ENCODE measurements at regions not wholly inside any gene's neighbourhood (a gene's known extent, or its start where the extent isn't known, plus 50 kb on each side); places are given as distances from the start of the nearest gene placed in this dataset.

GRCh38 chr15:37165395-37165794, 65.0 kb upstream of the MEIS2 start:
- Histone ChIP-seq H3K27ac (no peak overlapping the region), H3K27me3 (no peaks in the 10 kb centered on the region), H3K9me3 (no peaks in the 10 kb centered on the region), H3K36me3 (no peaks in the 10 kb centered on the region), H3K4me3 (no peak overlapping the region), H3K4me1 (no peaks in the 10 kb centered on the region)
- TF ChIP-seq POLR2AphosphoS5 (IDR thresholded peaks at IDR 0.05) (no peak), POLR2A (IDR thresholded peaks at IDR 0.05) (no peak), EP300 (IDR thresholded peaks at IDR 0.05; ENCODE audit: low read depth) (no peak)
- TF ChIP-seq, protein P1, sequence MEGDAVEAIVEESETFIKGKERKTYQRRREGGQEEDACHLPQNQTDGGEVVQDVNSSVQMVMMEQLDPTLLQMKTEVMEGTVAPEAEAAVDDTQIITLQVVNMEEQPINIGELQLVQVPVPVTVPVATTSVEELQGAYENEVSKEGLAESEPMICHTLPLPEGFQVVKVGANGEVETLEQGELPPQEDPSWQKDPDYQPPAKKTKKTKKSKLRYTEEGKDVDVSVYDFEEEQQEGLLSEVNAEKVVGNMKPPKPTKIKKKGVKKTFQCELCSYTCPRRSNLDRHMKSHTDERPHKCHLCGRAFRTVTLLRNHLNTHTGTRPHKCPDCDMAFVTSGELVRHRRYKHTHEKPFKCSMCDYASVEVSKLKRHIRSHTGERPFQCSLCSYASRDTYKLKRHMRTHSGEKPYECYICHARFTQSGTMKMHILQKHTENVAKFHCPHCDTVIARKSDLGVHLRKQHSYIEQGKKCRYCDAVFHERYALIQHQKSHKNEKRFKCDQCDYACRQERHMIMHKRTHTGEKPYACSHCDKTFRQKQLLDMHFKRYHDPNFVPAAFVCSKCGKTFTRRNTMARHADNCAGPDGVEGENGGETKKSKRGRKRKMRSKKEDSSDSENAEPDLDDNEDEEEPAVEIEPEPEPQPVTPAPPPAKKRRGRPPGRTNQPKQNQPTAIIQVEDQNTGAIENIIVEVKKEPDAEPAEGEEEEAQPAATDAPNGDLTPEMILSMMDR (IDR thresholded peaks at IDR 0.05), result no peak
- no peak for DNase-seq
- in situ Hi-C loops (cut with MboI; ENCODE audit: low pct_ligation_motif_present in 1 of 4, low pct_unique_long_range_greater_than_20kb in 1 of 4, low sequenced_read_pairs in 3 of 4), result no loop called here
- 81 to 87% methylated on average over 3 of the region's 3 CpGs for WGBS, 2 donors (ENCODE audit: low coverage in 1 of 2)
- intact Hi-C loops (cut with DNase I; ENCODE audit: low total_unique reads), result no loop called here

DNA sequence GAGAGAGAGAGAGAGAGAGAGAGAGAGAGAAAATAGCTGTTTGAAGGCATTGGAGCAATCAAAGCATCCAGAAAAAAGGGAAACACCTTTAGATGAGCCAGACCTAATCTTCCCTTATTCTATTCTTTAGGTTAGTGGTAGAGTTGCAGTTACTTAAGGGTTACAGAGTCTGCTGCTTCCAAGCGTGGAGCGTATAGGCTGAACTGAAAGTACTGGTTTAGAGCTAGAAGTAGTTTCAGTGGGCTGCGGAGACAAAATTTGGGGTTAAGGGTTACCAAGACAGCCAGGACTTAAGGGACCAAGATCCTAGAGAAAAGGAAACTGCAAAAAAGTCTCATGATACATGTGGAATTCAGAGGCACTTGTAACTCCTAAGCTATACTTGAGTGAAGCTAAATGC, 66.1 kb upstream of the MEIS2 start:
- DNase-seq, result no peak
- no peak overlapping the region for H3K27ac ChIP-seq
- H3K4me1 ChIP-seq, result no peaks in the 10 kb centered on the region
- in situ Hi-C loops (cut with MboI; ENCODE audit: low pct_ligation_motif_present in 1 of 4, low pct_unique_long_range_greater_than_20kb in 1 of 4, low sequenced_read_pairs in 3 of 4) (no loop called here), intact Hi-C loops (cut with DNase I; ENCODE audit: low total_unique reads) (no loop called here)
- no peak overlapping the region for H3K4me3 ChIP-seq
- H3K9me3 ChIP-seq, result no peaks in the 10 kb centered on the region
- 79 to 82% methylated on average over 3 of the region's 3 CpGs for WGBS, 2 donors (ENCODE audit: low coverage in 1 of 2)
- H3K27me3 ChIP-seq, result no peaks in the 10 kb centered on the region
- TF ChIP-seq POLR2A (IDR thresholded peaks at IDR 0.05) (no peak), POLR2AphosphoS5 (IDR thresholded peaks at IDR 0.05) (no peak), EP300 (IDR thresholded peaks at IDR 0.05; ENCODE audit: low read depth) (no peak)
- TF ChIP-seq, protein P1 (IDR thresholded peaks at IDR 0.05), result no peak
- H3K36me3 ChIP-seq, result no peaks in the 10 kb centered on the region

GRCh38 chr15:37181339-37181738, 81.0 kb upstream of the MEIS2 start:
- intact Hi-C loops (cut with DNase I; ENCODE audit: low total_unique reads), result no loop called here
- H3K36me3 ChIP-seq, result no peaks in the 10 kb centered on the region
- H3K4me1 ChIP-seq, result no peaks in the 10 kb centered on the region
- no peak for DNase-seq
- in situ Hi-C loops (cut with MboI; ENCODE audit: low pct_ligation_motif_present in 1 of 4, low pct_unique_long_range_greater_than_20kb in 1 of 4, low sequenced_read_pairs in 3 of 4), result no loop called here
- WGBS, 2 donors (ENCODE audit: low coverage in 1 of 2), result 61 to 69% methylated on average over 1 of the region's 1 CpG
- no peak overlapping the region for H3K27ac ChIP-seq
- H3K4me3 ChIP-seq, result no peak overlapping the region
- TF ChIP-seq POLR2A (IDR thresholded peaks at IDR 0.05) (no peak), EP300 (IDR thresholded peaks at IDR 0.05; ENCODE audit: low read depth) (no peak), POLR2AphosphoS5 (IDR thresholded peaks at IDR 0.05) (no peak)
- TF ChIP-seq, protein P1 (IDR thresholded peaks at IDR 0.05), result no peak
- H3K27me3 ChIP-seq, result no peaks in the 10 kb centered on the region
- peaks cover 0 to 10% of the 10 kb centered on the region in 2 donors for H3K9me3 ChIP-seq

DNA sequence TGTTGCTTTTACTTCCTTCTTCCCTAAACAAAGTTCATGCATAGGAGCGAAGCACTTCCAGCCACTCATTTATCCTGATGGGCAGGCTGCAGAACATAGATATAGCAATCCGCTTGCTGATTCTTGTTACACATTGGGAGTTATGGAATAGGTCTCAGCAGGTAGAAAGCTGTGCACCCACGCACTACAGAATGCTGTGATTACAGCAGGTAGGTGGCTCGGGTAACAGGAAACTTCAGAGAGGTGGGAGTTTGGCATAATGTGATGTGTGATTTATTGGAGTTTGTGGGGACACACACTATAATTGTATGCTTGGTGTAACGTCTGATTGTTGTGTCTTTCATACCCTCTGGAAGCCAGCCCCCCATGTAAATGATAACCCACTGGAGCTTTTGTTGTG, 99.2 kb upstream of the MEIS2 start:
- 50 to 60% methylated on average over 3 to 5 of the region's 5 CpGs for WGBS, 2 donors (ENCODE audit: low coverage in 1 of 2)
- in situ Hi-C loops (cut with MboI; ENCODE audit: low pct_ligation_motif_present in 1 of 4, low pct_unique_long_range_greater_than_20kb in 1 of 4, low sequenced_read_pairs in 3 of 4) (no loop called here), intact Hi-C loops (cut with DNase I; ENCODE audit: low total_unique reads) (no loop called here)
- H3K36me3 ChIP-seq, result no peaks in the 10 kb centered on the region
- H3K27me3 ChIP-seq, result no peaks in the 10 kb centered on the region
- H3K4me1 ChIP-seq, result no peaks in the 10 kb centered on the region
- TF ChIP-seq EP300 (IDR thresholded peaks at IDR 0.05; ENCODE audit: low read depth), result no peak
- TF ChIP-seq POLR2A (IDR thresholded peaks at IDR 0.05), result no peak
- no peak for TF ChIP-seq POLR2AphosphoS5 (IDR thresholded peaks at IDR 0.05)
- TF ChIP-seq, protein P1 (IDR thresholded peaks at IDR 0.05), result no peak
- no peak overlapping the region for H3K4me3 ChIP-seq
- no peak for DNase-seq
- no peaks in the 10 kb centered on the region for H3K9me3 ChIP-seq
- no peak overlapping the region for H3K27ac ChIP-seq
